ENCODE measurements at regions not wholly inside any gene's neighbourhood (a gene's known extent, or its start where the extent isn't known, plus 50 kb on each side); places are given as distances from the start of the nearest gene placed in this dataset.

DNA sequence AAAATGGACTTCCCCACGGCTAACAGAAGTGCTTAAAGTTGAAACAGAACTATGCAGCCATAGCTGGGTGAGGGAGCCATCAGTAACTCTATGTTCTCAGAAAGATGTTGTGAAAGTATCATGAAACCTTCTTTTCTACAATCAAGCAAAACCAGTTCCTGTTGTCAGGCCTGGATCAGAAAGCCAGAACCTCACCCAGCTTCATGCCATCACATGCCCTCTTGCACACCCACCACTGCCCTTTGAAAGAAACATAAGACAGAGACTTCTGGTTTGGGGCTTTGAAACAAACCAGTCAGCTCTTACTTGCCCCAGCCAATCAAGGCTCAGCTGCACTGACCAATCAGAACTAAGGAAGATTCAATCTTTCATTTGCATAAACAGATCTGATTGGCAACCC lies 230.8 kb upstream of the FERD3L start:
- H3K56ac ChIP-seq (replicated peaks; ENCODE audit: insufficient read length, low read depth, low read length): no peak overlapping the region
- no peak overlapping the region for H3K27ac ChIP-seq (ENCODE audit: low read depth, low read length)
- WGBS, 2 experiments (ENCODE audit: extremely low coverage in 1 of 2, insufficient coverage in 1 of 2, insufficient read length in 1 of 2, insufficient replicate concordance in 2 of 2, low coverage in 1 of 2, low lambda C conversion rate in 2 of 2, missing lambda C conversion rate in 1 of 2): 96% methylated on average over 1 of the region's 1 CpG; no CpG with 5 or more reads in 1 of the 2 experiments
- DNase-seq (ENCODE audit: low read depth in 1 of 2, low spot score in 2 of 2) (no peak), FAIRE-seq (no peak)
- no peaks in the 10 kb centered on the region for H3K36me3 ChIP-seq (ENCODE audit: control insufficient read depth in 2 of 4, insufficient read depth in 4 of 4, low read length in 3 of 4)
- H3K18ac ChIP-seq (ENCODE audit: extremely low read depth, low read length): no peak overlapping the region
- H2BK120ac ChIP-seq (replicated peaks; ENCODE audit: low read depth, low read length): no peak overlapping the region
- no peak overlapping the region for H2BK15ac ChIP-seq (ENCODE audit: low read length)
- no peaks in the 10 kb centered on the region for H3K79me2 ChIP-seq (ENCODE audit: control insufficient read depth in 1 of 2, insufficient read depth in 2 of 2, low read length in 2 of 2)
- H3K4me1 ChIP-seq (replicated peaks in 1 of 4; ENCODE audit: control insufficient read depth in 3 of 4, insufficient read depth in 4 of 4, low read length in 3 of 4): no peaks in the 10 kb centered on the region; a peak in 1 of 7 replicates
- CTCF ChIA-PET (ENCODE audit: partially characterized antibody): interaction anchor here (0.6 kb wide), 1 partner anchor 27 kb away, joined by 3 read pairs; no protein-coding TSS in a partner anchor
- H2AK5ac ChIP-seq (ENCODE audit: low read depth, low read length): no peak overlapping the region
- H3K9ac ChIP-seq (replicated peaks in 1 of 4; ENCODE audit: extremely low read depth in 1 of 4, low read depth in 3 of 4, low read length in 3 of 4): no peak overlapping the region
- H3K23ac ChIP-seq (ENCODE audit: insufficient read length): no peak overlapping the region
- no peak overlapping the region for H2BK12ac ChIP-seq (ENCODE audit: low read depth, low read length)
- no peak overlapping the region for H3K4me3 ChIP-seq (ENCODE audit: extremely low read depth in 1 of 4, insufficient read depth in 2 of 4, low read depth in 3 of 4, low read length in 4 of 4)
- no peak overlapping the region for H4K91ac ChIP-seq (replicated peaks; ENCODE audit: insufficient read length, low read length)
- H3K9me3 ChIP-seq (ENCODE audit: insufficient read depth in 2 of 2, low read depth in 1 of 2, low read length in 1 of 2): peaks cover 0 to 5% of the 10 kb centered on the region in 2 experiments; a peak in 1 of 4 replicates
- no peak overlapping the region for H2BK5ac ChIP-seq (ENCODE audit: low read depth, low read length)
- no peaks in the 10 kb centered on the region for H3K27me3 ChIP-seq (replicated peaks in 1 of 4; ENCODE audit: control insufficient read depth in 3 of 4, extremely low read depth in 1 of 4, insufficient read depth in 3 of 4, low read length in 3 of 4)
- no peak overlapping the region for H3K4me2 ChIP-seq (ENCODE audit: insufficient read depth in 1 of 2, low read depth in 2 of 2, low read length in 2 of 2)
- no peaks in the 10 kb centered on the region for H3K23me2 ChIP-seq (ENCODE audit: low read depth, low read length)
- no peak overlapping the region for H4K5ac ChIP-seq (ENCODE audit: insufficient read length, low read depth, low read length)
- H3K4ac ChIP-seq (replicated peaks; ENCODE audit: insufficient read length, low read depth, low read length): no peak overlapping the region
- no peak overlapping the region for H3K14ac ChIP-seq (ENCODE audit: insufficient read length)
- no peak overlapping the region for H2BK20ac ChIP-seq (ENCODE audit: low read length)
- H2AFZ ChIP-seq (ENCODE audit: low read length): no peak overlapping the region
- H4K8ac ChIP-seq (ENCODE audit: extremely low read depth, insufficient read depth, low read length): no peak overlapping the region
- H3K79me1 ChIP-seq (ENCODE audit: low read depth, low read length): no peaks in the 10 kb centered on the region
- H4K20me1 ChIP-seq (replicated peaks in 1 of 2; ENCODE audit: control insufficient read depth in 1 of 2, insufficient read depth in 2 of 2, low read length in 2 of 2): no peaks in the 10 kb centered on the region
- POLR2A ChIA-PET (ENCODE audit: partially characterized antibody): no interaction called here
- TF ChIP-seq SIN3A (conservative IDR thresholded peaks at IDR 0.05 in 1 of 2, IDR thresholded peaks at IDR 0.05 in 1 of 2; ENCODE audit: low read depth in 1 of 2, low read length in 2 of 2) (no peak), CBX5 (IDR thresholded peaks at IDR 0.05; ENCODE audit: low read depth, low read length) (no peak), RBBP5 (IDR thresholded peaks at IDR 0.05; ENCODE audit: borderline replicate concordance, low read depth, low read length) (no peak), EGR1 (IDR thresholded peaks at IDR 0.05; ENCODE audit: borderline replicate concordance, low read depth, low read length) (no peak), TAF7 (optimal IDR thresholded peaks at IDR 0.05; ENCODE audit: borderline replicate concordance, low read depth, low read length) (no peak), POU5F1 (IDR thresholded peaks at IDR 0.05; ENCODE audit: low read depth, low read length) (no peak), HDAC2 (IDR thresholded peaks at IDR 0.05; ENCODE audit: borderline replicate concordance in 1 of 2, low read depth in 2 of 2, low read length in 2 of 2) (no peak), SIX5 (IDR thresholded peaks at IDR 0.05; ENCODE audit: low read depth, low read length) (no peak), NANOG (IDR thresholded peaks at IDR 0.05; ENCODE audit: insufficient read depth, low read depth, low read length, poor library complexity, severe bottlenecking) (no peak), BCL11A (IDR thresholded peaks at IDR 0.05; ENCODE audit: low read depth in 2 of 2, low read length in 2 of 2) (no peak), TAF1 (IDR thresholded peaks at IDR 0.05; ENCODE audit: low read depth, low read length) (no peak), ASH2L (IDR thresholded peaks at IDR 0.05; ENCODE audit: low read length) (no peak), TCF12 (IDR thresholded peaks at IDR 0.05; ENCODE audit: low read depth, low read length) (no peak), SUZ12 (IDR thresholded peaks at IDR 0.05; ENCODE audit: low read length) (no peak), NRF1 (IDR thresholded peaks at IDR 0.05; ENCODE audit: low read depth, low read length) (no peak), SP1 (IDR thresholded peaks at IDR 0.05; ENCODE audit: low read depth, low read length) (no peak)

All from H1 (cell line).